ENCODE measurements at regions not wholly inside any gene's neighbourhood (a gene's known extent, or its start where the extent isn't known, plus 50 kb on each side); places are given as distances from the start of the nearest gene placed in this dataset.
"Not testable (repeated sequence)": the region's sequence is repeated elsewhere in the genome, so short reads cannot be mapped to it uniquely, and the experiment has no call there.

DNA sequence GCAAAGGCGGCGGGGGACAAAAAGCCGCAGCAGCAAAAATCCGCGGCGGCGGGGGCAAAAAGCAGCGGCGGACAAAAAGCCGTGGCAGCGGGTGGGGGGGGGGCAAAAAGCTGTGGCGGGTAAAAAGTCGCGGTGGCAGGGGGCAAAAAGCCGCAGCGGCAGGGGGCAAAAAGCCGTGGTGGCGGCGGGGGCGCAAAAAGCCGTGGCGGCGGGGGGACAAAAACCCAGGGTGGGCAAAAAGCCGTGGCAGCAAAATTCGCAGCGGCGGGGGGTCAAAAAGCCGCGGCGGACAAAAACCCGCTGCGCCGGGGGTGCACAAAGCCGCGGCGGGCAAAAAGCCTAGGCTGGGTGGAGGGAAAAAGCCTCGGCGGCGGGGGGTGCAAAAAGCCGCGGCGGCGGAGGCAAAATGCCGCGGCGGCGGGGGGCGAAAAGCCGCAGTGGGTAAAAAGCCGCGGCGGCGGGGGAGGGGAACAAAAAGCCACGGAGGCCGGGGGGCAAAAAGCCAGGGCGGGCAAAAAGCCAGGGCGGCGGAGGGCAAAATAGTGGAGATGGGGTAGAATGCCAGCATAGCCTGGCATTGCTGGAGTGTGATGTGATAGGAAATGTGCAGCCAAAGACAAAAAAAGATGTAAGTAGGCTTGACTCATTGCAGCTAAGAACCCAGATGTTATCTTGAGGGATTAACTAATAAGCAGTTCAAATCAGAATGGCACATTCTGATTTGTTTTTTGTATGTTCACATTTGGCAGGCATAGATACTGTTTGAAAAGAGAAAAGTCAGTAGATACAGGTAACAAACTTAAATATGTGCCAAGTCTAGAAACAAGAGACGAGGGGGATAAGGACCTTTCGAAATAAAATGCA lies 1076.3 kb downstream of the RPIA start:
- TF ChIP-seq, protein P1, sequence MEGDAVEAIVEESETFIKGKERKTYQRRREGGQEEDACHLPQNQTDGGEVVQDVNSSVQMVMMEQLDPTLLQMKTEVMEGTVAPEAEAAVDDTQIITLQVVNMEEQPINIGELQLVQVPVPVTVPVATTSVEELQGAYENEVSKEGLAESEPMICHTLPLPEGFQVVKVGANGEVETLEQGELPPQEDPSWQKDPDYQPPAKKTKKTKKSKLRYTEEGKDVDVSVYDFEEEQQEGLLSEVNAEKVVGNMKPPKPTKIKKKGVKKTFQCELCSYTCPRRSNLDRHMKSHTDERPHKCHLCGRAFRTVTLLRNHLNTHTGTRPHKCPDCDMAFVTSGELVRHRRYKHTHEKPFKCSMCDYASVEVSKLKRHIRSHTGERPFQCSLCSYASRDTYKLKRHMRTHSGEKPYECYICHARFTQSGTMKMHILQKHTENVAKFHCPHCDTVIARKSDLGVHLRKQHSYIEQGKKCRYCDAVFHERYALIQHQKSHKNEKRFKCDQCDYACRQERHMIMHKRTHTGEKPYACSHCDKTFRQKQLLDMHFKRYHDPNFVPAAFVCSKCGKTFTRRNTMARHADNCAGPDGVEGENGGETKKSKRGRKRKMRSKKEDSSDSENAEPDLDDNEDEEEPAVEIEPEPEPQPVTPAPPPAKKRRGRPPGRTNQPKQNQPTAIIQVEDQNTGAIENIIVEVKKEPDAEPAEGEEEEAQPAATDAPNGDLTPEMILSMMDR (IDR thresholded peaks at IDR 0.05; ENCODE audit: low read depth, low read length, missing control alignments): no peak
- in situ Hi-C loops (cut with HindIII; ENCODE audit: low sequenced_read_pairs): no loop called here
- no peak overlapping the region for H3K4me3 ChIP-seq (ENCODE audit: low read depth, low read length)
- no peak for DNase-seq (ENCODE audit: low read depth)

DNA sequence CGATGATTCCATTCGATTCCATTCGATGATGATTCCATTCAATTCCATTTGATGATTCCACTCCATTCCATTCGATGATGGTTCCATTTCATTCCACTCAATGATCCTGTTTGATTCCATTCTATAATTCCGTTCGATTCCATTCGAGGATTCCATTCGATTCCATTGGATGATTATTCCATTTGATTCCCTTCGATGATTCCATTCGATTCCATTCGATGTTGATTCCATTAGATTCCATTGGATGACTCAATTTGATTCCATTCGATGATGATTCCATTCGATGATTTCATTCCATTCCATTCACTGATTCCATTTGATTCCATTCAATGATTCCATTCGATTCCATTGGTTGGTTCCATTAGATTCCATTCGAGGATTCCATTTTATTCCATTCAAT lies 1084.4 kb downstream of the RPIA start:
- no peak for DNase-seq (ENCODE audit: low read depth)
- H3K4me3 ChIP-seq (ENCODE audit: low read depth, low read length): no peak overlapping the region
- in situ Hi-C loops (cut with HindIII; ENCODE audit: low sequenced_read_pairs): no loop called here
- TF ChIP-seq, protein P1 (IDR thresholded peaks at IDR 0.05; ENCODE audit: low read depth, low read length, missing control alignments): no peak

DNA sequence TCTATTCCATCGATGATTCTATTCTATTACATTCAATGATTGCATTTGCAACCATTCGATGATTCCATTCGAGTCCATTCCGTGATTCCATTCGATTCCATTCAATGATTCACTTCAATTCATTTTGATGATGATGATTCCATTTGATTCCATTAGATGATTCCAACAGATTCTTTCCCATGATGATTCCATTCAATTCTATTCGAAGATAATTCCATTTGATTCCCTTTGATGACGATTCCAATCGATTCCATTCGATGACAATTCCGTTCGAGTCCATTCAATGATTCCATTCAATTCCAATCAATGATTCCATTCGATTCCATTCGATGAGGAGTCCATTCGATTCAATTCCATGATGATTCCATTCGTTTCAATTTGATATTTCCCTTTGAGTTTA lies 1088.8 kb downstream of the RPIA start:
- in situ Hi-C loops (cut with HindIII; ENCODE audit: low sequenced_read_pairs): no loop called here
- TF ChIP-seq, protein P1 (IDR thresholded peaks at IDR 0.05; ENCODE audit: low read depth, low read length, missing control alignments): no peak
- no peak for DNase-seq (ENCODE audit: low read depth)
- no peak overlapping the region for H3K4me3 ChIP-seq (ENCODE audit: low read depth, low read length)

- H3K4me3 ChIP-seq (ENCODE audit: low read depth, low read length): no peak overlapping the region
- TF ChIP-seq, protein P1 (IDR thresholded peaks at IDR 0.05; ENCODE audit: low read depth, low read length, missing control alignments): no peak
- in situ Hi-C loops (cut with HindIII; ENCODE audit: low sequenced_read_pairs): no loop called here
- DNase-seq (ENCODE audit: low read depth): no peak
These were observed 1090.5 kb downstream of the RPIA start for GRCh38 chr2:89781962-89782361.

DNA sequence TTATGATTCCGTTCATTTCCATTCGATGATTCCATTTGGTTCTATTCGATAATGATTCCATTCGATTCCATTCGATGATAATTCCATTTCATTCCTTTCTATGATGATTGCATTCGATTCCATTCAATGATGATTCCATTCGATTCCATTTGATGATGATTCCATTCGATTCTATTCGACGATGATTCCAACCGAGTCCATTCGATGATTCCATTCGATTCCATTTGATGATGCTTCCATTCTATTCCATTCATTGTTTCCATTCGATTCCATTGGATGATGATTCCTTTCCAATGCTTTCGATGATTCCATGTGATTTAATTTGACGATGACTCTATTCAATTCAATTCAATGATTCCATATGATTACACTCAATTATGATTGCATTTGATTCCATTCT lies 1093.5 kb downstream of the RPIA start:
- DNase-seq (ENCODE audit: low read depth): no peak
- in situ Hi-C loops (cut with HindIII; ENCODE audit: low sequenced_read_pairs): no loop called here
- H3K4me3 ChIP-seq (ENCODE audit: low read depth, low read length): no peak overlapping the region
- TF ChIP-seq, protein P1 (IDR thresholded peaks at IDR 0.05; ENCODE audit: low read depth, low read length, missing control alignments): no peak

DNA sequence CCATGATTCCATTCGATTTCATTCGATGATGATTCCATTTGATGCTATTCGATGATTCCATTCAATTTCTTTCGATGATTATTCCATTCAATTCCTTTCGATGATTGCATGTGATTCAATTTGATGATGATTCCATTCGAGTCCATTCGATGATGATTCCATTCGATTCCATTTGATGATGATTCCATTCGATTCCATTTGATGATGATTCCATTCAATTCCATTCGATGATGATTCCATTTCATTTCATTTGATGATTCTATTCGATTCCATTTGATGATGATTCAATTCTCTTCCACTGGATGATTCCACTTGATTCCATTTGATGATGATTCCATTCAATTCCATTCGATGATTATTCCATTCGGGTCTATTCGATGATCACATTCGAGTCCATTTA lies 1094.1 kb downstream of the RPIA start:
- in situ Hi-C loops (cut with HindIII; ENCODE audit: low sequenced_read_pairs); DNase-seq (ENCODE audit: low read depth); H3K4me3 ChIP-seq (ENCODE audit: low read depth, low read length): not testable (repeated sequence)

DNA sequence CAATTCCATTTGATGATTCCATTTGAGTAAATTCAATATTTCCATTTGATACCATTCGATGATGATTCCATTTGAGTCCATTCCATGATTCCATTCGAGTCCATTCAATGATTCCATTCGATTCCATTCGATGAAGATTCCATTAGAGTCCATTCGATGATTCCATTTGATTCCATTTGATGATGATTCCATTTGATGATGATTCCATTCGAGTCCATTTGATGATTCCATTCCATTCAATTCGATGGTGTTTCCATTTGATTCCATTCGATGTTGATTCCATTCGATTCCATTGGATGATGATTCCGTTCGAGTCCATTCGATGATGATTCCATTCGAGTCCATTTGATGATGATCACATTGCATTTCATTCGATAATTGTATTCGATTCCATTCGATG lies 1095.2 kb downstream of the RPIA start:
- DNase-seq (ENCODE audit: low read depth); in situ Hi-C loops (cut with HindIII; ENCODE audit: low sequenced_read_pairs); H3K4me3 ChIP-seq (ENCODE audit: low read depth, low read length): not testable (repeated sequence)

DNA sequence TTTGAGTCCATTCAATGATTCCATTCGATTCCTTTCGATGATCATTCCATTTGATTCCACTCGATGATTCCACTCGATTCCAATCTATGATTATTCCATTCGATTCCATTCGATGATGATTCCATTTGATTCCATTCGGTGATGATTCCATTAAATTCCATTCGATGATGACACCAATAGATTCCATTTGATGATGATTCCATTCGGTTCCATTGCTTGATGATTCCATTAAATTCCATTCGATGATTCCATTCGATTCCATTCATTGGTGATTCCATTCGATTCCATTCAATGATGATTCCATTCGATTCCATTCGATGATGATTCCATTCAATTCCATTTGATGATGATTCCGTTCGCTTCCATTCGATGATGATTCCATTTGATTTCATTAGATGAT lies 1104.1 kb downstream of the RPIA start:
- DNase-seq (ENCODE audit: low read depth); in situ Hi-C loops (cut with HindIII; ENCODE audit: low sequenced_read_pairs); H3K4me3 ChIP-seq (ENCODE audit: low read depth, low read length): not testable (repeated sequence)

Data from astrocyte of the cerebellum (primary cell).